GM18909 (cell line): ENCODE measurements at regions not wholly inside any gene's neighbourhood (a gene's known extent, or its start where the extent isn't known, plus 50 kb on each side); places are given as distances from the start of the nearest gene placed in this dataset.

Experiments used
- ATAC-seq: cut with Tn5 transposase; IDR thresholded peaks from one replicate; pipeline ENCODE4 v1.9.1; 2021; ENCODE audit warnings: mild to moderate bottlenecking; ENCODE audit not compliant: unreplicated experiment, poor library complexity

DNA sequence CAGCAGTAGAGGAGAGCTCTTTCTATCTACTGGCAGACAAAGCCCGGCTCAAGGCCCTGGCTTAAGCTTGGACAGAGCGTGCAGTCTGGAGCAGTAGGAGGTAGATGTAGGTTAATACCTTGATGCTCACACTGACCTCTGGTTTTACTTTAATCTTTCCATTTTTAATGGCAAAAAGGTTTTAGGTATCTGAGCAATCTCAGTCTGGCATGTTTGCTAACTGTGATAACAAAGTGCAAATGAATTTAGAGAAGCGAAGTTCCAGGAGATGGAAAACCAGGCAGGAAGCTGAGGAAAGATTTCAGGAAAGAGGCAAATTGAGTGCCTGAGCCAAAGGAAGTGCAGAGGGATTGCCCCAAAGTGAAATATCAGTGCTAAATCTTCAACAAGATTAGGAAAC, 356.6 kb downstream of the FOXO1 start:
- ATAC-seq, result no peak

DNA sequence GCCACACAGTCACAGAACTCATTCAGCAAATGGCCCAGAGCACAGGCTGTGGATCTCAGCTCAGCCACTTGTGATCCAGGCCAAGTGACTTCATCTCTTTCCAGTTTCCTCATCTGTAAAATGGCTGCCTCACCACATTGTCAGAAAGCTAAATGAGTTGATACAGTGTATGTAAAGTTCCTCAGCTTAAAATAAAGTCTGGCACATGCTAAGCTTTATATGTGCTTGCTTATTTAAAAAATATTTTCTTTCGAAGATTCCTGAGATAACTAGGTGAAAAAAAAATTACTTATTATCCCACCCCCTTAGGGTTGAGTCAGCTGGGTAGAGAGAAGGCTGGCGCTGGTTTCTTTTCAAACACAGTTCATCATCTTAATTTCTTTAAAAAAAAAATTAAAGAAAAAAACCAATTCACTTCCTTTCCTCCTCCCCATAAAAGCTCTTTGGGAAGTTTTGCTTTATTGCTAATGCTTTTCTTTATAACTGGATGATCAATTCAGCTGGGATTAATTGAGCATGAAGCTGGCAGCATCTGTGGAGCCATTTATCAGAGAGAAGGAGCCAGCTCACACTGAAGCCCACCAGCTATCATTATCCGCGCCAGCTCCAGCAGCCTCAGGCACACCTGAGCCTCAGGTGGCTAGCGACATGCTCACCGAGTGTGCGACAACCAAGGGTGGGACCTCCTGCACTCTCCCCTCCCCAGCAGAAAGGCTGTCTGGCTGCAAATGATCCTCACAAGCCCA, 354.9 kb downstream of the FOXO1 start:
- ATAC-seq, result no peak

DNA sequence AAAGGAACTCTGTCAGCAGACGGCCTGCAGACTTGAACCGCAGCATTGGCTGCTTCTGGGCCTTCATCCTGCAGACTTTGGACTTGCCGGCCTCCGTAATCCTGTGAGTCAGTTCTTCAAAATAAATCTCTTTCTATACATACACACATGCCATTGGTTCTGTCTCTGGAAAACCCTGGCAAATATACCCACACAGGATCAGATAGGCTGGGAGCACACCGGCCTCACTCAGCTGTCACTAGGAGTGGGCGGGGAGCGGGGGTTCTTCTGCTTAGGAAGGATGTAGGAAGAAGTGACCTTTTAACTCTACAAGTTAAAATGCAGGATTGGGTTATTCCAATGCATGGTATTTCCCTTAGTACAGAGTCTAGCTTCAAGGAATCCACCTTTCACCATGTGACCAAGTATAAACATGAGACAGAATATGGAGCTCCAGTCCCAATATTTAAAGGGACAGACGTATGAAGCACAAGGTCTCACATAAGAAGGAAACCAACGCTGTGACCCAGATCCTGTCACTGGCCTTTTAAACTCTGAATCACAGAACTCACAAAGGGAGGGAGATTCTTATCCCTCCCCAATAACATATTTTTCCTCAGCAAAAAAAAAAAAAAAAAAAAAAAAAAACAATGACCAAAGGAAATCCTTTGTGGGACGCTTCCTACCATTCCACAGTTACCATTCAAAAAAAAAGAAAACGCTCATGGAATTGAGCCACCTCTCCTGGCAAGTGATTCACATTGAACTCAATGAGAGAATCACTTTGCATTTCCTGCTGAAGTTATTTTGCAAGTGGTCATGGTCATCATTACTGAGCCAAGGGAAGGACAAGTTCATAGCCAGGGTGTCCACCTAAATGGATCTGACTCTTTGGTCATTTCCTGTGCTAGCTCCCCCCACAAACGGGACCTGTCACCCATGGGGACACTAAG, 352.9 kb downstream of the FOXO1 start:
- no peak for ATAC-seq

DNA sequence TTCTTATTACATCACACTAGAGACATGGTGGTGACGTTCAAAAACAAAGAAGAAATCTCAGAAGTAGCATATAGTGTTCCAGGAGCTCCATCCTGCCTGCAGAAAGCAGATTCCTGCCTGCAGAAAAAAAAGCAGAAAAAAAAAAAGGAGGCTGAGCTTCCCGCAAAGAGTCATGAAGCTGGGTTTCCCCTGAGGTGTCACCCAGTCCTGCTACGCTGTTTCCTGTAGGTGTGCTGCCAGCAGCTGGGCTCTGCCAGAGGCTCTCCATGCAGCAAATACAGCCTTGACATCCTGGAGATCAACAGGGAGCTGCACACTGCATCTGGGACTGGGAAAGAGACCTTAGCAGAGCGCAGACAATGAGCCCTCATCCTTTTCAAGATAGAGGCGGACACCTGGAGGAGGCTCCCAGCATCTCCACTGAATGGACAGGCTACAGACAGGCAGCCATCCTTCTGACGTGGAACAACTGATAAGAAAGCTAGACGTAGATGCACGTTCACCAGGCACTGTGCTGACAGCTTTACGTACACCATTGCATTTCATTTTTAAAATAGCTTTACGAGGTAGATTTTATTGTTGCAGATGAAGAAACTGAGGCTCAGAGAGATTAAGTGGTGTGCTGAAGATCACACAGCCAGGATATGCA, 350.9 kb downstream of the FOXO1 start:
- ATAC-seq, result no peak

DNA sequence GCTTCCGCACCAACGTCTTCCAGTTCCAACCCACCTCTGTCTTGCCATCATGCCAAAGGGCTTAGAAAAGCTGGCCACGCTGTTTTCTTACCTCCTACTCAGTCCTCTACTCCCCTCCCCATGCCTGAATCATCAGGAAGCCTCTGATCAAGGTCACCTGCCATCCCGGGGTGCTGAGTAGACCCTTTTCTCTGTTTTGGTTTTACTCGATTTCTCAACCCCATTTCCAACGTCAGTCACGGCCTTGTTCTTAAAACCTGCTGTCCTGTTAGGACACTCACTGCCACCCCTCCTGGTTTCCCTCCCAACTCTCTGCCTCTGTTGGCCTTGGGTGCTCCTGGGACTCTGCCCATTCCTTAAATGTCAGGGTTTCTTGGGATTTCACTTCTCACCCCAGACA, 350.1 kb downstream of the FOXO1 start:
- no peak for ATAC-seq

DNA sequence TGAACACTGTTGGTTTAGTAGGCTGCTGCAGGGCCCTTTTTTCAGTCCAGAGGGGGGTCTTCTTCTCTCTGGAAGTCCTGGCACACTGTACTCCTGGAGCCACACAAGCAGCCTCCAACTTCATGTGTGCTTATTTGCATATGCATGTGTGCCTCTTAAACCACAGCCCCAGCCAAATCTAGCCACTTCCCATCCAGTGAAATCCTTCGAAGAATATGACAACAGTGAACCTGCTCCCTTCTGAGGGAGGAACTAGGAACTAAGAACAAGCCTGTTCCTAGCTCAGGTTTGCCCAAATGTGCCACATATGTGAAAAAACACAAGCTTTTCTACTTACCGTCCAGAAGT, 348.5 kb downstream of the FOXO1 start:
- no peak for ATAC-seq

DNA sequence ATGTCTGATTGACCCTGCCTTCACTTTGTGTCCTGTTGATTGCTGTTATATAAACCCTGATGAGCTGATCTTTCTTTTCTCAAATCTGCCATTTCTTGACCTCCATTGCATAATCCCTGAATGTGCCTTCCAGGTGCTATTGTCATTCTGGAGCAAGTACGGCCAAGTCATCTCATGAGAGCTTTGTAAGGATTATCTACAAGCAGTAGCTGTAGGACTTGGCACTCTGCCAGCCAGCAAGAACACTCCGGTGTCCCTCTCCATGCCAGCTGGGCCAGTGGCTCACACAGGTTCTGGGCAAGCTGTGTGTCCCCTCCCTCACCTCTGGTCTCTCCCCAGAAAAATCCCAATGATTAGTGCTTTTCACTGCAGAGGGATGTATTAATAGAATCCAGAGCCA, 348.1 kb downstream of the FOXO1 start:
- ATAC-seq, result no peak

DNA sequence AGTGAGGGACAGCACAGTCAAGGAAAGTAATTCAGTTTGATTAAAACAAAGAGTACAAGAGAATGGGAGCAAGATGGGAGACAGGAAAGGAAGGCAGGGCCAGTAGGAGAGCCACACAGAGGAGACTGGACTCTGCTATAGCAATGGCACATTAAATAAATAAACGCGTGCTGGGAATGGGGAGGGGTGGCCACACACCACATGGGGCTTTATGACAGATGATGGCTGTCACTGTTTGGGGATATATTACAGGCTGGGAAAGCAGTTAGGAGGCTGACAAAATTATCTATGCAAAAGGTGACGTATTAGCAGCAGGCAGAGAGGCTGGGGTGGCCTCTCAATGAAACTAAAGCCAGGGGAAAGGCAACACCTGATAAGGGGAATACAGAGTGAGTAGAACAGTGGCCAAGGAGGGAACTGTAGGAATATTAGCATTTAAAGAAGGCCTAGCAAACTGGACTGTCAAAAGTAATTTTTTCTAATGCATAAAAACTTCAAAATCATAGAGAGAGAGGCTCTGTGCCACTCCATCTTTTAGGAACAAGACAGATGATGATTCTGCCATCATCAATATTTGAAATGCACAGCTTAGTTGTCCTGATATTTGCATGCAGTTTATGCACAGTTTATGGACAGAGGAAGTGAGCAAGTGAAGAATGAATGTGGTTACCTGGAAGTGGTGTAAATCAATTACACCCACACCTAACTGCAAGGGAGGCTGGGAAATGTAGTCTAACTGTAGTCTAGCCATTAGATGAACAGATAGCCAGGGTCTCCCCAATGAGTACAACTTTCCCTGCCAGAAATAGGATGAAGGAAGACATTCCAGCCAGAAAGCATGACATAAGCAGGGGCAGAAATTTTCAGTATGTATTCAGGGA, 346.5 kb downstream of the FOXO1 start:
- ATAC-seq, result no peak

DNA sequence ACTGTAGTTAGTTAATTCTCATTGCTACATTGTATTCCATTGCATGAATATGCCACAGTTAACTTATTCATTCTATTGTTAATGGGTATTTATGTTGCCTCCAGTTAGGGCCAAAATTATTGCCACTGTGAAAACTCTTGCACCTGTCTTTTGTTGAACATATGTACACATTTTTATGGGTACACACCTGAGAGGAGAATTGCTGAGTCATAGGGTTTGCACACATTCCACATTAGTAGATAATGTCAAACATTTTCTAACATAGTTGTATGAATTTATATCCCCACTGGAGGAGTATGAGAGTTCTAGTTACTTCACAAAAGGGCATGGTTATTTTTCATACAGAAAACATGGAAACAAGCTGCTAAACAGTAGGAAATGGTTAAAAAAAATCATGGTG, 338.4 kb downstream of the FOXO1 start:
- ATAC-seq, result no peak

DNA sequence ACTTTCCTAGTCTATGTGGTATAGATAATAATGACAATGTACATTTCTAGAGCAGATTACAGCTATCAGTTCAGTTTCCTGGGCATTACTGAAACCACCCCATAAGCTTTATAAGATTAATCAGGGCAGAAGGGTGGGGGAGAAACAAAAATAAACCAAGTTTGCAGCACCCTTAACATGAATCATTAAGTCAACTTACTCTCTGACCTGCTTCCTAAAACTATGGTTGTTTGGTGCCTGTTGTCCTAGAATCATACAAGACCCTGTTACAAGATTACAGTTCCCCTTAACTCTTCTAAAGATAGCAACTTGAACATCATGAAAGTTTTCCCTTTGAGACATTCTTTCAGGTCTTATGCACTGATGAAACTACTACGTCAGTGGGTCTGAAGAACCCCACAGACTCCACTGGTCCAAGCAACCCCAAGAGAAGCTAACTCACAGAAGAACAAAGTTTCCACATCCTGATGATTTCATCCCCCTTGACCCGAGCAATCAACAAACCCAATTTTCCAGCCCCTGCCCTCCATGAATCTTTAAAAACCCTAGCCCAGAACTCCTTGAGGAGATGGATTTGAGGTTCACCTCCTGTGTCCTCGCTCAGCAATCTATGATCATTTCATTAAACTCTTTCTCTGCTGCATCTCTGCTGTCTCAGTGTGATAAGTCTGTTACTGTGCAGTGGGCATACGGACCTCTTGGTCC, 336.5 kb downstream of the FOXO1 start:
- ATAC-seq, result no peak

DNA sequence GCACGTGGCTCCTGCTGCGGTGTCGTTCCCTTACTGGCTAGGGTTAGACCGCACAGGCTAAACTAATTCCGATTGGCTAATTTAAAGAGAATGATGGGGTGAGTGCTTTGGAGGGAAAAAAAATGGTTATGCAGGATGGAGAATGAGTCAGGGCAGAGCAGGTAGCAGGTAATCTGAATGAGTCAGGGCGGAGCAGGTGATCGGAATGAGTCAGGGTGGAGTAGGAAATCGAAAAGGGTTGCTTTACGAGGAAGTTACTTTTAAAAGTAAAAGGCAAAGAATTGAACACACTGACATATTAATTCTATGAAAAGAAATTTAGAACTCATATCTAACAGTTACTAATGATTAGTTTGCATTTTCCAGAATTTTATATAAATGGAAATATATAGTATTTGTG, 335.5 kb downstream of the FOXO1 start:
- no peak for ATAC-seq

DNA sequence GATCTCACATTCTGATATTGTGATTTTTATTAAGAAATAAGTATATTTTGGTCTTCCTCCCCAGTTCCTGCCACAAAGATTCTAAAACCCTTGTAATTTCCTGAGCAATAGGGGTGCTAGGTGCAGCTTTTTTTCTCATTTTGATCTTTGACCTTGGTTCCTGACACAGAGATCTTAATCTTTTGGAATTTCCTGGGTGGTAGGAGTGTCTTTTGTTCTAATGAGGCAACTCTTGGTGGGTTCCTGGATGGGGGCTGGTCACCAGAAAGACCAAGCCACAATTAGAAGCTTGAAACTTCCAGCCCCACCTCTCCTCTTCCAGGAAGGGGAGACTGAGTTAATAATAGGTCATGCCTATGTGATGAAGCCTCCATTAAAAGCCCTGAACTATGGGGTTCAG, 334.6 kb downstream of the FOXO1 start:
- ATAC-seq, result no peak

DNA sequence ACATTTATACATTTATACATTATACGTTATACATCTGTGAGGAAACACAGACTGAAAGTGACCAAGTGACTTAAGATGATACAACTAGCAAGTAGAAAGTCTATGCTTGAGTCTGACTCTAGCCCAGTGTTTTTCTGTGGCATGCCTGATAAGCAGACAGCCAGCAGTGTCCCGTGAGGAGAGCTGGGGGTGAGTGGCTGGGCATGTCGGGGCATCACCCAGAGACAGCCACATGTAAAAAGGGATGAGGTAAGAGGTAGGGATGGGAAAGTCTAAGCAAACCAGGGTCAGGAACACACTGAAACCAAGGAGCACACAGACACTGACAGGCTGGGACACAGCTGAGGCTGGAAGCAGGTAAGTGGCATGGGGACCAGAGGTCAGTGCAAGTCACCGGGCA, 333.2 kb downstream of the FOXO1 start:
- no peak for ATAC-seq

DNA sequence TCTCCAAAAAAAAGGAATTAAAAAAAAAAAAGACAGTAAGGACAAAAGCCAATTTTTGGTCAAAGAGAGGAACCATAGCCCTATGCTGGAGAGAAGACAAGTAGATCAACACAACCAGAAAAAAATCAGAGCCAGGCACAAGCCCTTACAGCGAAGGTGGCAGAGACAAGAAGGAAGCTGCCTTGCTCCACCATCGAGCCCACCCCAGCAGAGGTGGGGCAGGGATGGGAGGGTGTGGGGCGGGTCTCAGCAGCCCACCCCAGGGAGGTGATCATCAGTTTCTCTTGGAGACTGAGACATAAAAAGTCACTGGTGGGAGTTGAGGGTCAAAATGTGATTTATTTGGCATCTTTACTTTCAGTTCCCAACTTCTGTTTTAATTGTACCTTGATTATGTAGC, 332.4 kb downstream of the FOXO1 start:
- no peak for ATAC-seq

DNA sequence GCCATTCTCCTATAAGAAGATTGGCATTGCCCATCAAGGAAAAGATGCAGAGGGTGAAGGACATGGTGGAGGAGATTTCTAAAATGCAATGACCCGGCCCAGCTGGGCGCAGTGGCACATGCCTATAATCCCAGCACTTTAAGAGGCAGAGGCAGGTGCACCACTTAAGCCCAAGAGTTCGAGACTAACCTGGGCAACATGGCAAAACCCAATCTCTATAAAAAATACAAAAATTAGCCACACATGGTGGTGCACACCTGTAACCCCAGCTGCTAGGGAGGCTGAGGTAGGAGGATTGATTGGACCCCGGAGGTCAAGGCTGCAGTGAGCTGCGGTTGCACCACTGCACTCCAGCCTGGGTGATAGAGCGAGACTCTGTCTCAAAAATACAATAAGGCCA, 331.8 kb downstream of the FOXO1 start:
- ATAC-seq, result no peak

DNA sequence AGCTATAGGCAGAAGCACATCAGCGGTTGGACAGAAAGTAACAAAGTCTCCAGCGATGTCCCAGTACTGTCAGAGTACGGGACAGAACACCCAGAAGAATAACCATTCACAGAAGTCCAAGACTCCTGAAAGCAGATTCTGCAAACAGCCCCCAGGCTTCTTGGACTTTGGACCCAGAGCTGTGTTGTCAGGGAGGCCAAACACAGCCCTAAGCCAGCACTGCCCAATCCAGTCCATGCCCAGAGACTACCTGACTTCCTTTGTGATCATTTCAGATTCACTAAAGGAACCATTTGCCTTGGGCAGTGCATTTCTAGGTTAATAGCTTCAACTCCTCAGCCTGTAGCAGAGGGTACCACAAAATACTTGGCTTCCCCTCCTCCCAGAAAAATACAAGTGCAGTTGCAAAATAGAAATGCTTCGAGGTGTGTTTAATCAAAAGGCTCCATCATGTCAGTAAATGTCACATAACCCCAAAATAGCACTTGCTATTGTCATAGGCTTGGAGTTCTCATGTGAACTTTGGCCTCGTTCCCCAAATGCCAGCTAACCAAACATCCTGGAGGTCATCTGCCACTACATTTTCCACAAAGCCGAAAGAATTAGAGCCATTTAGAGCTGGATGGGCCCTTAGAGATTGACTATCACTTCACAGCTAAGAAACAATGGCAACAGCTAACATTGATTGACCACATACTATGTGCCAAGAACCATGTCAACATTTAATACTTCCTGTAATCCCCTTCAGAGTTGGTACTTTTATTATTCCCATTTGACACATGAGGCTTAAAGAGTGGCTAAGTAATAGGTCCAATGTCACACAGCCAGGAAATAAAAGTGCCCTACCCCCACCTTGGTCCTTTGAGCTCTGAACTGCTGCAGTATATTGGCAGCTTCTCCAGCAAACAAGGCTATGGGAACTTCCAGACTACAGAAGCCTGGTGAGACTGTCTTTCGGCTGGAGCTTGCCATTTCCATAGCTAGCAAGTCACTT, 329.9 kb downstream of the FOXO1 start:
- ATAC-seq, result no peak

DNA sequence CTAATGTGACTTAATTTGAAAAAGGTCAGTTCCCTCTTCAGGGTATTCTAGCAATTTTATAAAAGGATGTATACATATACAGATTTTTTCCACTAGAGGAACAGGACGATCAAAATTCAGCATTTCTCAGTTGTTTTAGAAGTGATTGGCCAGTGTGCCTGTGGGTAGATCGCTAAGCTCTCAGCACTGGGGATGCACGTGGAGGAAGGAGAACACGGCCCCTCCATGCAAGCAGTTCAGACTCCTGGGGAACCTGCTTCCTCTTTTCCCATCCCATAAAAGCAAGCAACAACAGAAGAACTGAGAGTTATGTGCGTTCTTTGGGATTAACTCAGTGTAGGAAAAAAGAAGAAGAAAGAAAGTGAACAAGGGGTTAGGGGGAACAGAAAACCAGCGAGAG, 328.8 kb downstream of the FOXO1 start:
- no peak for ATAC-seq

DNA sequence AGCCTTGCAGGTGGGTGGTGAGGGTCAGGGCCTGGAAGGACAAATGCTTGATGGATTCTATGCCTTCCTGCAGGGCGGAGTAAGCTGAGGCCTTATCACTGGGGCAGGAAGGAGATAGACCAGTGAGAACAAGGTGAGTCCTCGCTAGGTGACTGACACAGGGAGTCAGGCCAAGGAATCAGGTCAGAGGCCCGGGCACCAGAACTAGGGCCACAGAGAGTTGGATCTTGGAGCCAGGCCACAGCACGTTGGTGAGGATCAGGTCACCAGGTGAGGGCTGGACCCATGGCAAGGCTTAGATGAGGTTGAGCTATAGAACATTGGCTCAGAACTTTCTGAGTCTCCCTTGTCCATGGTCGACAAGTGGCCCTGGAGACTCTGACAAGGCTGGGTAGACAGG, 328.2 kb downstream of the FOXO1 start:
- ATAC-seq, result no peak
